HEK293 (cell line): ENCODE measurements at regions not wholly inside any gene's neighbourhood (a gene's known extent, or its start where the extent isn't known, plus 50 kb on each side); places are given as distances from the start of the nearest gene placed in this dataset.

ENCODE experiments used
- CTCF ChIA-PET: fragments of 350-600 bp; formaldehyde crosslinking; extraction: SDS; loops from one replicate; lab custom pipeline; 2021; ENCODE audit warnings: antibody characterized with exemption; lab: Yijun Ruan, JAX
- POLR2A ChIA-PET: fragments of 300-600 bp; formaldehyde crosslinking; extraction: SDS; loops from one replicate; lab custom pipeline; 2020; ENCODE audit warnings: antibody characterized with exemption, inconsistent platforms; lab: Yijun Ruan, JAX
- H3K27ac ChIP-seq: fragments of 200-500 bp; sonication (Bioruptor generic); 2 replicates; pipeline ENCODE4 v1.5.1; 2014; ENCODE audit warnings: low read depth, low read length, control low read depth, inconsistent platforms; ENCODE audit errors: extremely low read depth
- H3K36me3 ChIP-seq, 2 experiments: fragments of 200-500 bp in 1 of 2; sonication (Bioruptor generic) in 1 of 2; 1 replicate in 1 of 2; 2 replicates in 1 of 2; pipeline ENCODE4 v1.5.1; 2014 to 2017; ENCODE audit warnings: inconsistent platforms in 2 of 2, low read length in 2 of 2; ENCODE audit not compliant: control insufficient read depth in 2 of 2, insufficient read depth in 1 of 2
- H3K4me1 ChIP-seq: fragments of 200-500 bp; sonication (Bioruptor generic); 2 replicates; pipeline ENCODE4 v1.5.1; 2014; ENCODE audit warnings: mild to moderate bottlenecking, low read length, inconsistent platforms; ENCODE audit not compliant: control insufficient read depth, insufficient read depth
- H3K4me3 ChIP-seq: 2 replicates; pipeline ENCODE4 v1.5.1; 2011; ENCODE audit warnings: low read depth, mild to moderate bottlenecking, control low read depth, low read length, moderate library complexity
- H3K9me3 ChIP-seq: fragments of 200-500 bp; sonication (Bioruptor generic); 2 replicates; pipeline ENCODE4 v1.5.1; 2014; ENCODE audit warnings: low read depth, low read length, inconsistent platforms; ENCODE audit not compliant: control insufficient read depth, insufficient read depth
- CTCF ChIP-seq: fragments of 450-650 bp; formaldehyde crosslinking; IDR thresholded peaks from 2 replicates; pipeline ENCODE4 v1.5.1; 2016; ENCODE audit warnings: missing biosample characterization, missing genetic modification characterization
- GLI2 ChIP-seq: fragments of 450-650 bp; formaldehyde crosslinking; IDR thresholded peaks from 2 replicates; pipeline ENCODE4; 2017; ENCODE audit warnings: missing biosample characterization, missing genetic modification characterization, low read depth, borderline replicate concordance
- HIC1 ChIP-seq: fragments of 450-650 bp; formaldehyde crosslinking; IDR thresholded peaks from 2 replicates; pipeline ENCODE4 v1.5.1; 2016; ENCODE audit warnings: missing biosample characterization, missing genetic modification characterization
- PRDM4 ChIP-seq: fragments of 450-650 bp; formaldehyde crosslinking; IDR thresholded peaks from 2 replicates; pipeline ENCODE4 v1.5.1; 2017; ENCODE audit warnings: missing biosample characterization, missing genetic modification characterization
- REPIN1 ChIP-seq: fragments of 450-650 bp; formaldehyde crosslinking; IDR thresholded peaks from 2 replicates; pipeline ENCODE4 v1.5.1; 2017; ENCODE audit warnings: missing biosample characterization, missing genetic modification characterization, low read depth
- SP7 ChIP-seq: fragments of 450-650 bp; formaldehyde crosslinking; IDR thresholded peaks from 2 replicates; pipeline ENCODE4 v1.5.1; 2016; ENCODE audit warnings: missing biosample characterization, missing genetic modification characterization
- ZBTB17 ChIP-seq: fragments of 450-650 bp; formaldehyde crosslinking; IDR thresholded peaks from 2 replicates; pipeline ENCODE4 v1.5.1; 2016; ENCODE audit warnings: missing biosample characterization, missing genetic modification characterization
- ZFP37 ChIP-seq: fragments of 450-650 bp; formaldehyde crosslinking; IDR thresholded peaks from 2 replicates; pipeline ENCODE4 v1.5.1; 2016; ENCODE audit warnings: missing biosample characterization, missing genetic modification characterization
- ZNF140 ChIP-seq: fragments of 450-650 bp; formaldehyde crosslinking; IDR thresholded peaks from 2 replicates; pipeline ENCODE4 v1.5.1; 2016; ENCODE audit warnings: missing biosample characterization, missing genetic modification characterization
- ZNF155 ChIP-seq: fragments of 450-650 bp; formaldehyde crosslinking; IDR thresholded peaks from 2 replicates; pipeline ENCODE4 v1.5.1; 2016; ENCODE audit warnings: missing biosample characterization, missing genetic modification characterization
- ZNF16 ChIP-seq: fragments of 450-650 bp; formaldehyde crosslinking; IDR thresholded peaks from 2 replicates; pipeline ENCODE4 v1.5.1; 2016; ENCODE audit warnings: low read depth, missing biosample characterization, missing genetic modification characterization
- ZNF174 ChIP-seq: fragments of 450-650 bp; formaldehyde crosslinking; IDR thresholded peaks from 2 replicates; pipeline ENCODE4 v1.5.0; 2017; ENCODE audit warnings: missing biosample characterization, mild to moderate bottlenecking, missing genetic modification characterization
- ZNF280D ChIP-seq: fragments of 450-650 bp; formaldehyde crosslinking; IDR thresholded peaks from 2 replicates; pipeline ENCODE4 v1.5.1; 2016; ENCODE audit warnings: missing biosample characterization, missing genetic modification characterization
- ZNF292 ChIP-seq: fragments of 450-650 bp; formaldehyde crosslinking; IDR thresholded peaks from 2 replicates; pipeline ENCODE4 v1.5.1; 2016; ENCODE audit warnings: low read depth, missing biosample characterization, missing genetic modification characterization, borderline replicate concordance
- ZNF335 ChIP-seq: fragments of 450-650 bp; formaldehyde crosslinking; conservative IDR thresholded peaks from 2 replicates; pipeline ENCODE4 v1.5.1; 2016; ENCODE audit warnings: missing biosample characterization, missing genetic modification characterization
- ZNF37A ChIP-seq: fragments of 450-650 bp; IDR thresholded peaks from 2 replicates; pipeline ENCODE4 v1.5.1; 2018; ENCODE audit warnings: missing biosample characterization, missing genetic modification characterization
- ZNF48 ChIP-seq: fragments of 450-650 bp; formaldehyde crosslinking; IDR thresholded peaks from 2 replicates; pipeline ENCODE4 v1.5.1; 2016; ENCODE audit warnings: missing biosample characterization, missing genetic modification characterization
- ZNF548 ChIP-seq: fragments of 450-650 bp; formaldehyde crosslinking; IDR thresholded peaks from 2 replicates; pipeline ENCODE4 v1.5.1; 2016; ENCODE audit warnings: missing biosample characterization, missing genetic modification characterization
- ZNF624 ChIP-seq: fragments of 450-650 bp; formaldehyde crosslinking; IDR thresholded peaks from 2 replicates; pipeline ENCODE4 v1.5.1; 2017; ENCODE audit warnings: missing biosample characterization, missing genetic modification characterization
- ZNF768 ChIP-seq: fragments of 450-650 bp; formaldehyde crosslinking; IDR thresholded peaks from 2 replicates; pipeline ENCODE4 v1.5.1; 2018; ENCODE audit warnings: missing biosample characterization, mild to moderate bottlenecking, missing genetic modification characterization
- ZNF776 ChIP-seq: fragments of 450-650 bp; formaldehyde crosslinking; IDR thresholded peaks from 2 replicates; pipeline ENCODE4 v1.5.0; 2017; ENCODE audit warnings: missing biosample characterization, missing genetic modification characterization, borderline replicate concordance
- ZNF785 ChIP-seq: fragments of 450-650 bp; formaldehyde crosslinking; IDR thresholded peaks from 2 replicates; pipeline ENCODE4 v1.5.1; 2016; ENCODE audit warnings: missing biosample characterization, missing genetic modification characterization
- ZNF791 ChIP-seq: fragments of 450-650 bp; formaldehyde crosslinking; IDR thresholded peaks from 2 replicates; pipeline ENCODE4 v1.5.1; 2016; ENCODE audit warnings: missing biosample characterization, missing genetic modification characterization
- ZSCAN16 ChIP-seq: fragments of 450-650 bp; formaldehyde crosslinking; IDR thresholded peaks from 2 replicates; pipeline ENCODE4 v1.5.1; 2016; ENCODE audit warnings: missing biosample characterization, missing genetic modification characterization

GRCh38 chr14:63781686-63782085, 53.8 kb upstream of the SGPP1 start:
- Histone ChIP-seq H3K36me3 (no peaks in the 10 kb centered on the region), H3K4me1 (no peaks in the 10 kb centered on the region), H3K9me3 (no peaks in the 10 kb centered on the region), H3K4me3 (no peak overlapping the region), H3K27ac (no peak overlapping the region)
- ChIA-PET CTCF (interaction anchor here (0.6 kb wide), 1 partner anchor 514 kb away, joined by 3 read pairs; no protein-coding TSS in a partner anchor), POLR2A (no interaction called here)
- TF ChIP-seq ZSCAN16 (tag by site-specific recombination) (no peak), GLI2 (tag by site-specific recombination) (no peak), SP7 (tag by site-specific recombination) (no peak), ZNF548 (tag by site-specific recombination) (no peak), ZNF37A (tag by site-specific recombination) (no peak), ZNF785 (tag by site-specific recombination) (no peak), ZNF776 (tag by site-specific recombination) (no peak), ZNF155 (tag by site-specific recombination) (no peak), ZNF791 (tag by site-specific recombination) (no peak), CTCF (tag by site-specific recombination) (no peak), ZNF768 (tag by site-specific recombination) (no peak), REPIN1 (no peak), ZNF624 (tag by site-specific recombination) (no peak), ZNF174 (no peak), HIC1 (no peak), ZNF335 (no peak), ZNF292 (tag by site-specific recombination) (no peak)

GRCh38 chr14:63782683-63783389, 55.0 kb upstream of the SGPP1 start:
- Histone ChIP-seq H3K4me3 (no peak overlapping the region), H3K36me3 (no peaks in the 10 kb centered on the region), H3K27ac (no peak overlapping the region), H3K9me3 (no peaks in the 10 kb centered on the region), H3K4me1 (no peaks in the 10 kb centered on the region)
- POLR2A ChIA-PET, result no interaction called here
- CTCF ChIA-PET, result interaction anchor here (1.5 kb wide), 1 partner anchor 59 kb away, joined by 4 read pairs; no protein-coding TSS in a partner anchor
- no peak for TF ChIP-seq ZNF280D (tag by site-specific recombination)
- no peak for TF ChIP-seq HIC1
- TF ChIP-seq ZFP37 (tag by site-specific recombination), result no peak
- TF ChIP-seq ZNF48 (tag by site-specific recombination), result no peak
- no peak for TF ChIP-seq ZBTB17 (tag by site-specific recombination)
- TF ChIP-seq ZNF140, result no peak
- no peak for TF ChIP-seq ZNF16 (tag by site-specific recombination)
- TF ChIP-seq PRDM4 (tag by site-specific recombination), result no peak
